HG03342 (cell line): ENCODE measurements at regions not wholly inside any gene's neighbourhood (a gene's known extent, or its start where the extent isn't known, plus 50 kb on each side); places are given as distances from the start of the nearest gene placed in this dataset.

ENCODE experiments used
- ATAC-seq: cut with Tn5 transposase; IDR thresholded peaks from one replicate; pipeline ENCODE4 v1.9.1; 2021; ENCODE audit warnings: mild to moderate bottlenecking, moderate library complexity; ENCODE audit not compliant: unreplicated experiment

DNA sequence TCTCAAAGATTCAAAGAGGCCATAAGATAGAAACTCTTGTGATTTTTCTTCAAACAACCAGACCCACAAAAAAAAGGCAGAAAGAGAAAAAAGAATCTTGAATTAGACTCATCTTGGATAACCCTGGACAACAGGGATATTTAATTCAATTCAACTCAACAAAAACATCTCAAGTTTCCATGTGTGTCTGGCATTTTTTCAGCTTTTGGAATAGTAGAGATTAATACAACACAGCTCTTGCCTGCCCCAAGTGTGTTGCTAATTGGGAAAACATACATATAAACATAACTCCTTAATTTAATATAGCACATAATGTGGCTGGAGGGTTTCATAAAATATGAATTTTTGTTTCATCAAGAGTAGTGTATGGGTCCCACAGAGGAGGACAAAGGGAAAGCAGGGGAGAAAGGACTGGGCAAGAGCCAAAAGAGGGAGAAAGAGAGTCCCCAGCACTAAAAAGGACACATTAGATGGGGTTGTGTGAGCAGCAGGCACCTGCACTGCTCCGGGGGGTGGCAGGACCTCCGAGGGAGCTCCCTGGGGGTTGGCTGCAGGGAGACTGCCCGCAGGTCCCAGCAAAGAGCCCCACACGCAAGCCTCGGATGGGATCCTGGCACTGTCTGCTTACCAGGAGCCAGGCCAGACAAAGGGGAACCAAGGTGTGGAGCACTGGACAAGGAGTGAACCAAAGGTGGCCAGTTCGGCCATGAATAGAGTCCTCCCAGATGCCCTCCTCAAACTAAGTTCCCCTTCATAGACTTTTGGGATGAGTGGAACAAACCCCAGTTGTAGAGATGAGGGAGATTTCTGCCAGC, 65.6 kb upstream of the TMEM72 start:
- no peak for ATAC-seq

DNA sequence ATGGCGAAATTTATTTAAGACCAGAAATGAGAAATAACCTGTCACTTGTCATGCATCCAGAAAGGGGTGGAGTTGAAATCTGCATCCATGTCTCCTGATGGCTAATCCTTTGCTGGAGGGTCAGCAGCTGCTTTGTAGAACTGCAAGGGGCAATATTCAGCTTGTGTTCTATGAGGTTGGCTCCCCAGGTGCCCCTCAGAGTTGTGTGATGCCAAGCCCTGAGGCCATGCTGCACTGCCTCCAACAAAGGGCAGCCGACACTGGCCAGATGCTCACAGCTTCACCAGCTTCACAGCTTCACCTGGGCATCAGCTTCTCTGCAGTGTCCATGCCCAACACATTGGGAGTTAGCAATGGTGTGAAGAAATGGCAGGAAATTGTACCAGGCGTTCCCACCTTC, 64.0 kb upstream of the TMEM72 start:
- no peak for ATAC-seq

DNA sequence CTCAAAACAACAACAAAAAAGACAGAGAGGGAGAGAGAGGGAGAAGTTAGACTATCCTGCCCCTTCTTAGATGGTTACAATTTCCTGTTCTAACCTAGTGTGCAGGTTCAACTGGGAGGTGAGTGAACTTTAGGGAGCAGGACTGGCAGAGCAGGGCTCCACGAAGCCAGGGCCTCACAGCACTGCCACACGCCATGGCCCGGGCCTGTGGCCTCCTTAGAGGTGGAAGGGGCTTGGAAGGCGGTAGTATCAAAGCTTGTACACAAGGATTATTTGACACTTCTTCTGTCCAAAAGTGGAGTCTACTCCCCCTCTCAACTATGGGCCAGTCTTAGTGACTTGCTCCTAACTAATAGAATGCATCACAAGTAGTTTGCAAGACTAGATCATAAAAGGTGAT, 62.9 kb upstream of the TMEM72 start:
- ATAC-seq = no peak

DNA sequence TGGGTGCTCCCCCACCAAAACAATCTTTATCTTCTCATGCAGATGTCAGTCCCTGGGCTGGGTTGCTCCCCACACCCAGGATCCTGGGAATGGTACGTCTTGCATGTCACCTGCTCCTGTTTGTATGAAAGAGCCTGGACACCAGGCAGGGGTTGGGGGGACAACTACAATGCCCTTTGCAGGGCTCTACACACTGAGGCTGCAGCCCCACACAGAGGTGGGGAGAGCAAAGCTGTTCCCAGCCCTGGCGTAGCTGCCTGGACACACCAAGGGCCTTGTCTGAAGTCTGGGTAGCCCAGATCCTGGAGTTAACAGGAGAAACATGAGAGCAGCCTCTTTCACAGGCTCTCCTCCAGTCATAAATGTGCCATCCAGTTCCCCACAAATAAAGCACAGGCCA, 61.2 kb upstream of the TMEM72 start:
- no peak for ATAC-seq

DNA sequence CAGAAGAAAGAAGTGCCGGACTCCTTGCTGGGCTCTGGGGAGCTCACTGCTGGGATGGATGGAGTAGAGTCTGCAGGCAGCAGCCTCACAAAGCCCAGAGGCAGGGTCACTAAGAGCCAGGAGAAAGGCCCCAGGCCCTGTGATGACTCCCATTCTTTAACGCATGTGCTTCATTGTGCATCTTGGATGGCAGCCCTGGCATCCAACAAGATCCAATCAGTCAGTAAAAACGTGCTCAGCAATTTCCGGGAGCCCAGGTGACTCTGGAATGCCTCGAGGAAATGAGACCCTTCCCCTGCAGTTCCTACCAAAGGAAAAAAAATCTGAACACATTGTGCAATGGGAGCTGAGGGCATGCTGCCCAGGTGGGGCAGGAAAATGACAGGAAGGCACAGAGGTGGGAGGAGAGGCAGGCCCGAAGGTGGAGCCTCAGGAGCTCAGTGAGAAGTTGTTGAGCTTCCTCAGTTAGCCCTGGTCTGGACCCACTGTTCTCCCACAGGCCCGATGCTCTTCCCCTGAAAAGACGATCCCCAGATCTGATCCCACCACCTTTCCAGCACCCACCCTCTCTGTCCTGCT, 60.7 kb upstream of the TMEM72 start:
- ATAC-seq = no peak

DNA sequence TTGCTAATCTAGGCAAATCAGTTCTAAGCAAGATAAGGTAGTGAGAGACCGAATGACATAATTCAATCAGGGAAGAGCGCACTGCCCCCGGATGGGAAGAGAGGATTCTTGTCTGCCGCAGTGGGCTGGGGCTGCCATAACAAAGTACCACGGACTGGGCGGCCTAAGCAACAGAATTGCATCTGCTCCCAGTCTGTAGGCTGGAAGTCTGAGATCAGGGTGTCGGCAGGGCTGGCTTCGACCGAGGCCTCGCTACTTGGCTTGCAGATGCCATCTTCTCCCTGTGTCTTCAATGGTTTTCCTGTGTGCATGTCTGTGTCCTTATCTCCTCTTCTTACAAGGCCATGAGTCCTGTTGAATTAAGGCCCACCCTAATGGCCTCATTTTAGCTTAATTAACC, 59.7 kb upstream of the TMEM72 start:
- no peak for ATAC-seq

DNA sequence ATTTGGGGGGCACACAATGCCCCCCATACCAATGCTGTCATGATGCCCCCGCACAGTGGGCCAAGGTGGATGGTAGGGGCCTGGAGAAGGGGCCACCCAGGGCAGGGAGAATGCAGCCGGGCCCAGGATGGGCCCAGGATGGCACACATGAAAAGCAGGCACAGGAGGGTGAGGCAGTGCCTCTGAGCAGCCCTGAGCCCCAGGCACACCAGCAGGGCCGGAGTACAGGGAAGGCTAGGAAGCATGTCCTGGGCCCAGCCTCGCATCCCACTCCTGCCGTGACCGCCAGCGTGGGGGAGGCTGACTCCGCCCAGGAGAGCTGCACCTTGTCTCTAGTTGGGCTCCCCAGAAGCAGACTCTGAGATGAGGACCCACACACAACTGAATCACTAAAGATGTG, 59.3 kb upstream of the TMEM72 start:
- no peak for ATAC-seq

DNA sequence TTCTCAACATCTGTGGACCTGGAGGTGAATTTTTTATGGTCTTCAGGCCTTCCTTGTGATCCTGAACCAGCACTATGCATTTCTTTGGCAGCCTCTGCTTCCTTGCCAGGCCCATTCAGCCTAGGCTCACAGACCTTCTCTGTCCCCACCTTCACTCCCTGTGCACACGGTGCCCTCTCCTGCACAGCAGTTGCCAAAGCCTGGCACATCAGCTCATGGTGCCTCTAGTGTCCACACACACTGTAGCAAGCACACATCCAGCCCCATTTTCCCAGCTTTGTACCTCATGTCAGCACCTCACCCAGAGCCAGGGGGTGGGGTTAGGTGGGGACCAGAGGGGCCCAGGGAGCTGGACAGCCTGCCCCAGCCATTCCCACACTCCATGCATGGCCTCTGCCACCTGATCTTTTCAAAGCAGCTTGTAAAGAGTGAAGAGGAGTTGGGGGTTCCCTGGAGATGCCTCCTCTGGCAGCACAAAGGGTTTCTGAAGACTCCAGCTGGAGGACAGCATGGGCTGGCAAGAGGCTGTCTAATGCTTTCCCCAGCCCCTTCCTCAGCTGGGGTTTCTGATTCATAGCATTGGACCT, 57.9 kb upstream of the TMEM72 start:
- no peak for ATAC-seq

DNA sequence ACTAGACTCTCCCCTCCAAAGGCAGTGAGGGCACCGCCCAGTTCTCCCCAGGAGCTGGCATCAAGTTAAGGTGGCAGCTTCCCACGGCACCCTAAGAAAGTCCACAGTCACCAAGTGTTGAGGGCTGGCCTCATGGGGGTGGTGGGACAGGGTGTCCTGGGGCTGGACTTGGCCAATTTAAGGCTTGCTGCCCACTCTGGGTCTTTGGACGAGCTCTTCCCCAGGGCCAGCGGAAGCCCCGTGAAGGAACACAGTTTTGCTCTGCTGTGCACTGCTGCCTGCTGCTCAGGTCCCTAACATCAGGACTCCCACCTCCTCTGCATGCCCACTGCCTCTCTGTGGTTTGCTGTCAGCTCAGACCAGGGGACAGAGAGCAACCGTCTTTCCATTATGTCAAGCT, 57.3 kb upstream of the TMEM72 start:
- no peak for ATAC-seq

DNA sequence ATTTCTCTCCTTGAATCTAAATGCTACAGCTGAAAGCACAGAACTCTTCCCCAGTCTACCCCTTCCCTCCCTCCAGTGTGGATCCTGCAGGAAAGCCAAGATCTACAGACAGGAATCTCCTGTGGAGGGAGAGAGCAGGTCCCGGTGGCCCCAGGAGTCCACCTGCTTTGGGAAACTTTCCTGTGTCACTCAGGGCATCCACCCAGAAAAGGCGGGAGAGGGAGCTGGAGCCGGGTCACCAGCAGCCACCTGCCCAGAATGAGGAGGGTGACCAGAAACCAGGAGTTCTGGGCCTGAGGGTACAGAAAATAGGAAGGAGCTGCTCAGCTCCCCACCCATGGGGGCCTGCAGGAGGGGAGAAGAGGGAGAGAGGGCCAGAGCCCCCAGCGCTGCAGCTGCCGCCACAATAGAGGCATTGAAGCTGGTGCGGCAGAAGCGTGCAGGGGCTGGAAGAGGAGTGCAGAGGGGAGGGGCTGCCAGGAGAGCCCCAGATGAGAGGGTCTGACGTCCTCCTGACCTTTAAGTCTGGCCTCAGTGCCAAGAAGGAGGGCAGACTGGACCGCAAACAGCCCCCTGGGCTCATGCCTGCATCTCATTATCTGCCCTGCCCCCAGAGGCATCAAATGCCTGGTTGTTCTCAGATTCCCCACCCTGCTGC, 56.3 kb upstream of the TMEM72 start:
- no peak for ATAC-seq

DNA sequence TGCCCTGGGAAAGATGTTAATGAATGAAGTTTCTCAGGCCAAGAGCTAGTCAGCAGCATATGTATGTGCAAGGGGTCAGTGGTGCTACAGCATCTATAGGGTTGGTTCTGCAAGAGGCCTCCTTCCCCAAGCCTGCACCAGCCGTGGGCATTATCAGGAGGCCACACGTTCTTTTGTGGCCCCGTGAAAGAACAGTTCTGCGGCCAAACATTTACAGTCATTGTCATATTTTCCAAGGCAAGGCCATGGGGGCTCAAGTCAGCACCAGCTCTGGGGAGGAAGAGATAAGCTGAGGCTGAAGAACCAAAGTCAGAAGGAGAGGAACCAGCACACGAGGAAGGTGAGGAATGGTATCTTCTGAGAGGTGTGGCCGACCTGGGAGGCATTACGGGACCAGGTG, 54.4 kb upstream of the TMEM72 start:
- ATAC-seq = no peak

DNA sequence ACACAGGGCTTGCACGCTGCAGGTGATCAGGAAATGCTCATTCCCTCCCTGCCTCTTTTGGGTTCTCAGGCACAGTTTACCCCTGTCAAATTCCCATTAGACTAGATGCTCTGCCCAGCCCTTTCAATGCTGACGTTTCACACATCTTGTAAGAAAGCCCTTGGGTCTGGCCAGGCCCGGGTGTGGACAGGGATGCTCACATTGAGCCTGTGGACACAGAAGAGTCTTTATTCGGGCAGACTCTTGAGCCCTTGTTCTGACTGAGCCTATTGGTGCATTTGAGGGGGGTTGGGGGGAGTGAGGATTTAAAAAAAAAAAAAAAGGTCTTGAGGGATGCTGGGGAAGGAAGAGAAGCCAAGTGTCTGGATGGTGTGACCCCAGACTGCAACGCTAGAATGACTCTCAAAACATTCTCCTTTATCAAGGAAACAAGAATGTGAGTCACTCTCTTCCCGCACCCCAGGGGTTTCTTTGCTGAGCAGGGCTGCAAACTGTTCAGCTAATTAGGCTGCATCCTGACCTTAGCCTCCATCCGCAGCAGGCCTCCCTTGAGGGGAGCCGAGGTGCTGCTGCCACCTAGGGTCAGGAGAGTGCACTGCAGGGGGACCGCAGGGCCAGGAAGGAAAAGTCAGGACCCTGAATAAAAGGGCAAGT, 53.6 kb upstream of the TMEM72 start:
- ATAC-seq = peak; percentile 86

DNA sequence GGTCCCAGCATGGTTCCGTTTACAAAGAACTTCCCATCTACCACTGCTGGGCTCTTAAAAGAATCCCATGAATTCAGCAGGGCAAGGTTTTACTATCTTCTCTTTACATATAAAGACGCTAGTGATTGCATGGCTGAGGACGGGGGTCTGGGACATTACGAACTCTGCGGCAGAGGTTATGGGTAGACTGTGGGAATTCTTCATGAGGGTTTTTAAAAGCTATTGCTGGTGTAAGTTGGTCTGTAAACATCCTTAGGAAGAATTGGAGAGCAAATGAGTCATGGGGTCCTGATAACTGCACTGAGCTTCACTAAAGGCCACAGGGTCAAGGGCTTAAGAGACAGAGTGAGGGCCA, 53.1 kb upstream of the TMEM72 start:
- ATAC-seq = no peak

DNA sequence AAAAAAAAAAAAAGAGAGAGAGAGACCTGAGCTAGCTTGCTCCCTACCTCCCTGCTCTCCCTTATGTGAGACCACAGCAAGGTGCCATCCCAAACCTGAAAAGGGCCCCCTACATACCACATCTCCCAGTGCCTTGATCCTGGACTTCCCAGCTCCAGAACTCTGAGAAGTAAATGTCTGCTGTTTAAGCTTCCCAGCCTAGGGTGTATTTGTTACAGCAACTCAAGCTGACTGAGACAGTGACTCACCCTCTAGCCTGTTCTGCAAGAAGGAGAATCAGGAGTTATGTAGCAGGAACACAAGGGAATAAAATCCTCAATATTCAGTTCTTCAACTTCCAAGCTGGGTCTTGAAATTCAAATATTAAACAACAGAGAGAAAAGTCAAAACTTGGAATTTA, 52.1 kb upstream of the TMEM72 start:
- no peak for ATAC-seq

DNA sequence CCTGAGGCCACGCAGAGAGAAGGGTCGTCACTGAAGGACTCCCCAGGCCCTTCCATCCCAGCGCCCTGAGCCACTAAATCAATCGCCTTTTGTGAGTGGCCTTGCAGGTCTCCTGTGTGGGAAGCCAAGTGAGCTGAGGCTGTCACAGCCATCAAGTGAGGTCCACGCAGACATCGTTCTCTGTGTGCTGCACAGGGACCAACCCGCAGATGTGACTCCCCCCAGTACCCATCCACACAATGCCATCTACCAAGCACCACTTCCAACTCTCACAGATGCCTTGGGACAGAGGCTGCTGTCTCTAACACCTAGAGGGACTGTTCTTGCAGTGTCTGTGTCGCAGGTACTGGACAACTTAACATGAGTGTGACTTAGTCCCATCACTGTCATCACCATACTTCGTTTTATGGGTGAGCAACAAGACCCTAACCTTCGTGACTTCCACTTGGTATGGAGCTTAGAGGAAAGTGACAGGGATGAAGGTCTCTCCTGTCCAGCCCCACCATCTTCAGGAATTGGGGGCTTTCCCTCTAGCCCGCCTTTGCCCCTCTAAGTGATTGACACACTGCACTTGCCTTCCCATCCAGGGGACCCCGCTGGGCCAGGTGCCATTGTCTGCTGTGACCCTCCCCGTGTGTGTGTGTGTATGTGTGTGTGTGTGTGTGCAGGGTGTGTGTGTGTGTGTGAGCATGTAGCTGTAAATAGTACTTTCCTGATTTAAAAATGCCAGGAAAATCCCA, 51.4 kb upstream of the TMEM72 start:
- ATAC-seq = no peak

DNA sequence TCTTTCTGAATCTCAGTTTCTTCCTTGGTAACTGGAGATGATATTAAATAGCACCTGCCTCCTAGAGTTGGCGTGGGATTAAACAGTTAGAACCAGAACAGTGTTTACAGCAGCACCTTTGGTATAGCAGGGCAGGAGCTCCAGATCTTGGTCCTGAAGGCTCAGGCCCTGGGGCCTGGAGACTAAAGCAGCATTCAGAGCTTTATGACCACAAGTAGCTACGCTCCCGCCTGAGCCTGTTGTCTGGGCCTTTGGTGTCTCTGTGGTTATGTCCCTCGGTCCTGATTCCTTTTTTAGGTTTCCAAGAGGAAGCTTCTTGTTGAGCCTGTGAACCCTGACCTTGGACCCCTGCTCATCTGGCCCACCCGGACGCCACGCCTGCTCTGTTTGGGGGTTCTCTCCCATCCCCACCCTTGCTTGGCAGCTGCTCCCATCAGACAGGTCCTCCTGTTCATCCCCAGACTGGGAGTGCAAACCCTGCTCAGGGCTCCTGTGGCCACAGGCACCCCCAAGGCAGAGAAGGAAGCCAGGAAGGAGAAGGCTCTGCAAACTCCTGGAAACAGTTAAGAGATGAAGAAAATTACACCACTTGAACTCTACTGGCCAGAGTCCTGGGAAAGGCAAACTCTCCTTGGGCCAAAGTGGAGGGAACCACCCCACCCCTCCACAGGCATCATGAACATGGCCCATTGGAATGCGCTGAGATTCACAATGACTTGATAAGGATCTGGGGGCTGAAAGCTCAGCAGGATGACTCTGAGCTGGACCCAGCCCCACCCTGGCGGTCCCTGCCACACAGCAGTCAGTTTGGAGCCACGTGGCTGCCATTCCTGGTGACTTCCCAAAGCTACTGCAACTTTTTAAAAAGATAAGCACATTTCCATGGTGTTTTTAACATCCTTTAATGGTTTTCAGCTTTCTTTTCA, 50.1 kb upstream of the TMEM72 start:
- ATAC-seq = no peak
